ENCODE measurements at regions not wholly inside any gene's neighbourhood (a gene's known extent, or its start where the extent isn't known, plus 50 kb on each side); places are given as distances from the start of the nearest gene placed in this dataset.

DNA sequence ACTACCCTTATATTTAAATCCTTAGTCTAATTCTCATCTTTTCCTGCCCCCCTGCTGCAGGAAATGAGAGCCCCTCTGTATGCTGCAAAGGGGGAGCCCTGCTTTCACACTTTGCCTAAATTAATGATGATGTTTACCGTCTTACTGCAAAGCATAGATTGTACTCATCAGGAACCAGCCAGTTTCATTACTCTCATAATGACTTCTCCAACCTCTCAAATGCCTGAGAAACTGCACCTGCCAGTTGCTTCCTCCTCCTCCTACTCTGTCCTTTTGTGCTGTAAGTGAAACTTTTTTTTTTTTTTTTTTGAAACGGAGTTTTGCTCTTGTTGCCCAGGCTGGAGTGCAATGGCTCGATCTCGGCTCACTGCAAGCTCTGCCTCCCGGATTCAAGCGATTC, 101.7 kb downstream of the ADSS2 start:
- H3F3A ChIP-seq (ENCODE audit: insufficient read depth, low read length, poor library complexity, severe bottlenecking) = no peaks in the 10 kb centered on the region
- TF ChIP-seq TAF1 (IDR thresholded peaks at IDR 0.05; ENCODE audit: low read depth) (no peak), EP300 (conservative IDR thresholded peaks at IDR 0.05; ENCODE audit: poor library complexity, severe bottlenecking) (no peak), POLR2AphosphoS5 (IDR thresholded peaks at IDR 0.05) (no peak), EZH2 (IDR thresholded peaks at IDR 0.05; ENCODE audit: borderline replicate concordance, insufficient read depth, low read length, poor library complexity, severe bottlenecking) (no peak), MXI1 (conservative IDR thresholded peaks at IDR 0.05; ENCODE audit: poor library complexity, severe bottlenecking) (no peak)
- TF ChIP-seq, protein P1, sequence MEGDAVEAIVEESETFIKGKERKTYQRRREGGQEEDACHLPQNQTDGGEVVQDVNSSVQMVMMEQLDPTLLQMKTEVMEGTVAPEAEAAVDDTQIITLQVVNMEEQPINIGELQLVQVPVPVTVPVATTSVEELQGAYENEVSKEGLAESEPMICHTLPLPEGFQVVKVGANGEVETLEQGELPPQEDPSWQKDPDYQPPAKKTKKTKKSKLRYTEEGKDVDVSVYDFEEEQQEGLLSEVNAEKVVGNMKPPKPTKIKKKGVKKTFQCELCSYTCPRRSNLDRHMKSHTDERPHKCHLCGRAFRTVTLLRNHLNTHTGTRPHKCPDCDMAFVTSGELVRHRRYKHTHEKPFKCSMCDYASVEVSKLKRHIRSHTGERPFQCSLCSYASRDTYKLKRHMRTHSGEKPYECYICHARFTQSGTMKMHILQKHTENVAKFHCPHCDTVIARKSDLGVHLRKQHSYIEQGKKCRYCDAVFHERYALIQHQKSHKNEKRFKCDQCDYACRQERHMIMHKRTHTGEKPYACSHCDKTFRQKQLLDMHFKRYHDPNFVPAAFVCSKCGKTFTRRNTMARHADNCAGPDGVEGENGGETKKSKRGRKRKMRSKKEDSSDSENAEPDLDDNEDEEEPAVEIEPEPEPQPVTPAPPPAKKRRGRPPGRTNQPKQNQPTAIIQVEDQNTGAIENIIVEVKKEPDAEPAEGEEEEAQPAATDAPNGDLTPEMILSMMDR (IDR thresholded peaks at IDR 0.05; ENCODE audit: poor library complexity, severe bottlenecking) = no peak
- H3K9me2 ChIP-seq (ENCODE audit: insufficient read depth, low read length) = no peaks in the 10 kb centered on the region
- no peaks in the 10 kb centered on the region for H3K79me2 ChIP-seq (replicated peaks; ENCODE audit: insufficient read depth, low read length)
- no peaks in the 10 kb centered on the region for H3K9me3 ChIP-seq (ENCODE audit: low read length)
- H3K27ac ChIP-seq (ENCODE audit: low read length) = no peak overlapping the region
- no peaks in the 10 kb centered on the region for H3K27me3 ChIP-seq (ENCODE audit: insufficient read depth, low read depth, low read length)
- H2AFZ ChIP-seq (ENCODE audit: low read depth, low read length) = no peak overlapping the region
- H3K4me3 ChIP-seq (ENCODE audit: low read length) = no peak overlapping the region
- H4K20me1 ChIP-seq (ENCODE audit: insufficient read depth) = no peaks in the 10 kb centered on the region
- H3K4me2 ChIP-seq (ENCODE audit: low read length) = no peak overlapping the region
- no peak overlapping the region for H3K9ac ChIP-seq (ENCODE audit: low read length)
- H3K36me3 ChIP-seq (ENCODE audit: insufficient read depth, low read length) = no peaks in the 10 kb centered on the region

GRCh38 chr1:244352156-244352830, 99.4 kb downstream of the ADSS2 start:
- Histone ChIP-seq H3K4me3 (ENCODE audit: low read length) (no peak overlapping the region), H3K79me2 (replicated peaks; ENCODE audit: insufficient read depth, low read length) (no peaks in the 10 kb centered on the region), H3F3A (ENCODE audit: insufficient read depth, low read length, poor library complexity, severe bottlenecking) (no peaks in the 10 kb centered on the region), H3K36me3 (ENCODE audit: insufficient read depth, low read length) (no peaks in the 10 kb centered on the region), H3K9ac (ENCODE audit: low read length) (no peak overlapping the region), H3K27me3 (ENCODE audit: insufficient read depth, low read depth, low read length) (no peaks in the 10 kb centered on the region), H4K20me1 (ENCODE audit: insufficient read depth) (no peaks in the 10 kb centered on the region), H2AFZ (ENCODE audit: low read depth, low read length) (no peak overlapping the region), H3K9me3 (ENCODE audit: low read length) (no peaks in the 10 kb centered on the region), H3K4me2 (ENCODE audit: low read length) (no peak overlapping the region), H3K27ac (ENCODE audit: low read length) (no peak overlapping the region), H3K9me2 (ENCODE audit: insufficient read depth, low read length) (no peaks in the 10 kb centered on the region)
- TF ChIP-seq RAD21 (conservative IDR thresholded peaks at IDR 0.05) (no peak), EZH2 (IDR thresholded peaks at IDR 0.05; ENCODE audit: borderline replicate concordance, insufficient read depth, low read length, poor library complexity, severe bottlenecking) (no peak), SMC3 (conservative IDR thresholded peaks at IDR 0.05; ENCODE audit: poor library complexity) (no peak), MXI1 (conservative IDR thresholded peaks at IDR 0.05; ENCODE audit: poor library complexity, severe bottlenecking) (no peak), TAF1 (IDR thresholded peaks at IDR 0.05; ENCODE audit: low read depth) (no peak), POLR2AphosphoS5 (IDR thresholded peaks at IDR 0.05) (no peak), EP300 (conservative IDR thresholded peaks at IDR 0.05; ENCODE audit: poor library complexity, severe bottlenecking) (no peak)
- TF ChIP-seq, protein P2, sequence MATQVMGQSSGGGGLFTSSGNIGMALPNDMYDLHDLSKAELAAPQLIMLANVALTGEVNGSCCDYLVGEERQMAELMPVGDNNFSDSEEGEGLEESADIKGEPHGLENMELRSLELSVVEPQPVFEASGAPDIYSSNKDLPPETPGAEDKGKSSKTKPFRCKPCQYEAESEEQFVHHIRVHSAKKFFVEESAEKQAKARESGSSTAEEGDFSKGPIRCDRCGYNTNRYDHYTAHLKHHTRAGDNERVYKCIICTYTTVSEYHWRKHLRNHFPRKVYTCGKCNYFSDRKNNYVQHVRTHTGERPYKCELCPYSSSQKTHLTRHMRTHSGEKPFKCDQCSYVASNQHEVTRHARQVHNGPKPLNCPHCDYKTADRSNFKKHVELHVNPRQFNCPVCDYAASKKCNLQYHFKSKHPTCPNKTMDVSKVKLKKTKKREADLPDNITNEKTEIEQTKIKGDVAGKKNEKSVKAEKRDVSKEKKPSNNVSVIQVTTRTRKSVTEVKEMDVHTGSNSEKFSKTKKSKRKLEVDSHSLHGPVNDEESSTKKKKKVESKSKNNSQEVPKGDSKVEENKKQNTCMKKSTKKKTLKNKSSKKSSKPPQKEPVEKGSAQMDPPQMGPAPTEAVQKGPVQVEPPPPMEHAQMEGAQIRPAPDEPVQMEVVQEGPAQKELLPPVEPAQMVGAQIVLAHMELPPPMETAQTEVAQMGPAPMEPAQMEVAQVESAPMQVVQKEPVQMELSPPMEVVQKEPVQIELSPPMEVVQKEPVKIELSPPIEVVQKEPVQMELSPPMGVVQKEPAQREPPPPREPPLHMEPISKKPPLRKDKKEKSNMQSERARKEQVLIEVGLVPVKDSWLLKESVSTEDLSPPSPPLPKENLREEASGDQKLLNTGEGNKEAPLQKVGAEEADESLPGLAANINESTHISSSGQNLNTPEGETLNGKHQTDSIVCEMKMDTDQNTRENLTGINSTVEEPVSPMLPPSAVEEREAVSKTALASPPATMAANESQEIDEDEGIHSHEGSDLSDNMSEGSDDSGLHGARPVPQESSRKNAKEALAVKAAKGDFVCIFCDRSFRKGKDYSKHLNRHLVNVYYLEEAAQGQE (IDR thresholded peaks at IDR 0.05; ENCODE audit: borderline replicate concordance) = no peak
- TF ChIP-seq, protein P1 (IDR thresholded peaks at IDR 0.05; ENCODE audit: poor library complexity, severe bottlenecking) = no peak
